ENCODE measurements at regions not wholly inside any gene's neighbourhood (a gene's known extent, or its start where the extent isn't known, plus 50 kb on each side); places are given as distances from the start of the nearest gene placed in this dataset.
A peak's percentile ranks its signal among the peaks of the same experiment; 100 is the strongest.

DNA sequence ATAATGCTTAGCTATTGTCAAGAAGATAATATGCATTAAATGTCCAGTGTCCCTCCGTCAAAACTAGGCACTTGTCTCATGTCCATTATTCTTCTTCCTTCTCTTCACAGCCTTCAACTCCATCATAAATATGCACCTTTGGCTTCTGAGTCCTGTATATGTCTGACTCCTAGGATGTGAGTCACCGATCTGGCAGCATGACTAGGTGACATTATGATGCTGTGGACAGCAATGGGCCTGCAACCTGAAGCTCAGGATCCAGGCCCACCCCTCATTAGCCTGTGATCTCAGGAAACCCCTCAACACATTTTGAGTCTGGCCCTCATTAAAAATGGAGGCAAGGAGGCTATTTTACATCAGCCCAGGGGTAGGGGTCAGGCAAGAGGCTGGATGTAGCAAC, 362.5 kb upstream of the ZMIZ1 start:
- DNase-seq (ENCODE audit: low read depth in 2 of 3, low spot score in 2 of 3) = no peak

DNA sequence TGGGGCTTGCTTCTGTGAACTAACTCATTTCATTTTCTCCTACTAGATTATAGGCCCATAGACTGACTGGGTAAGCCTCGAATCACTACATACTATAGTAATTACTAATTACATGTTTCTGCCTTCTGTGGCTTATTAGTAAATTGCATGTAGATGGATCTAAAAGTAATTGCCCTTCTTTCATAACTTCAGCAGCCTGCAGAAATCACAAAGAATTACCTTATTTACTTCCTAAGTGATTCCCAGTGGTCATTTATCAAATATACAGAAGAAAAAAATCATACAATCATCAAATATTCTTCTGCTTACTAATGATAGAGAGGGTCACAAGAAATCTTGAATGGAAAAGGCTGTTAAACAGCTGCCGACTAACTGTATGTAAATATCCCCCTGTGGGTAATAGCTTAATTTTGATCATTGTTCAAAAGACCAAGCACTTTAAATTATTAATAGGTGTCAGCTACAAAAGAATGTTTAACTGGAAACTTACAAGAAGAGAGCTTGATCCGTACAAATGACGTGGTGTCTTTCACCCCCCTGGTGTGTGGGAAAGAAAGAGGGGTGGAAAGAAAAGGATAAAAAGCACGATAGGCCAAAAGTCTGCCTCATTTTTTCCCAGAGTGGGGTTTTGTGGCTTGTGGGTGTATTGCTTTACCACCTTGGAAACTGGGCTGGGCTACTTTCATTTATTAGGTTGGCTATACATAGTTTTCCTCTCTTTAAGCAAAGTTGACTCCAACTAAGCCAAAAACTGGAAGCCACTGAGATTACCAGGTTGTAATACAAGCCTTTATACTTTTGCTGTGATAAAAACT, 361.8 kb upstream of the ZMIZ1 start:
- no peak for DNase-seq (ENCODE audit: low read depth in 2 of 3, low spot score in 2 of 3)

DNA sequence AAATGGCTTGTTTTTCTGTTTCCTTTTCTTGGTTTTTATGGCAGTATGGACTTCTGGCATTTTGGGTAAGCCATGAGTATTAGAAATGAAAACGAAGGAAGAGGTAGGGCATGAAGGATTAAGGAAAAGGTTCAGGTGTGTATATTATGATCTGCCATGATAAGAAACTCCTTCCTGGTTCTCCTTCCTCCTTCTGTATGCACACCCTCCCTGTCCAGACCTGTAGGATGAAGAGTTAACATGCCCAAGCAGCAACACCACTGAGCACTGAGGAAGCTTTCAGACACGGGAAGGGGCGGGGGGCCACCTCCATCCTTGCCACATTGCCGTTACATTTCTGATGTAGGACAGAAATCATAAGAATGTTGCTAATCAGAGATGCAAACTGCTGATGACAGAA, 361.0 kb upstream of the ZMIZ1 start:
- no peak for DNase-seq (ENCODE audit: low read depth in 2 of 3, low spot score in 2 of 3)

DNA sequence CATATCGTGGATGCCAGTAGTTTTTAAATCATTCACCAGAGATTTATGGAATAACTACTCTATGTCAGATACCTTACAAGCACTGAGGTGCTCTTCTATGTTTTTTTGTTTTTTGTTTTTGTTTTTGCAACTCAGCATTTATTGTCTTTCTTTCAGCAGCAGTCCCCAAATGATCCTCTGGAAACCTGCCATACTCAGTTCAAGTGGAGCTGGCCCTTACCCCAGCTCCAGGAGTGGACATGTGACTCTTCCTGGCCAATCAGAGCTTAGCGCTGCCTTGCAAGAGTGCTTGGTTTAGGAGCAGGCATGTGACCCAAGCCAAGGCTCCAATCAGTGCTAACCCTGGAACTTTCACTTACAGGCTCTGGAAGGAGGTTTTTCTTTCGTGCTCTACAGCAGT, 356.6 kb upstream of the ZMIZ1 start:
- DNase-seq (ENCODE audit: low read depth in 2 of 3, low spot score in 2 of 3) = no peak

DNA sequence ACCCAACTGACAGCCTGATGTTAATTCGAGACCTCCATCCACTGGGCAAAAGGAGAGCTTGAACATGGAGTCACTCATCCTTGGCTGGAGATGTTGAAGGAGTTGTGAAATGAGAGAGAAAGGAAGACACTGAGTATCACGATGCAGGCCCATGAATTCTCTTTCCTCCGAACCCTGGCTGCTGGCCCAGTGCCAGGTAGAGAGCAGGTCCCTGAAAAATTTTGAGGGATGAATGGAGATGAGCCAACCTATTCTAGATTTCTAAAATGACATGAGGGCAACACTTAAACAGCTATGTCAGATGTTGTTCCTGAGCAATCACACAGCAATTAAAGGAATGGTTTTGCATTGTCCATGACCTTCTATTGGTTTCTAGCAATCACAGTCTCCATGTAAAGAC, 355.1 kb upstream of the ZMIZ1 start:
- DNase-seq (ENCODE audit: low read depth in 2 of 3, low spot score in 2 of 3) = no peak

DNA sequence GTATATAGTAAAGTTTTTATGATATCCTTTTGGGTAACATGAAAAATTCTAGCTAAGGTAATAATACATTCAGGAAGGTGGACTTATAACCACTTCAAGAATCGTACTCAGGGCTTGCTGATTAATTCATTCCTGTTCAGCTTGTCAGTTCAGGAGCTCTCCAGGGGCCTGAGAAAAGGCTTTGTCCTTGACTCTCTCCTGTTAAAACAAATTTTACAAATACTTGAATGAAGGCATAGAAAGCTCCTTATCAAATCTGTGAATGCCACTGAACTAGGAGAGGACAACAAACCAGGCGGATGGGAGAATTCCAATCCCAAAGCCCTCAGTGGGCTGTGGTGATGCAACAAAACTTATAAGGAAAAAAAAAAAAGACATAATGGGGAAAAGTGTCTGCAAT, 354.5 kb upstream of the ZMIZ1 start:
- no peak for DNase-seq (ENCODE audit: low read depth in 2 of 3, low spot score in 2 of 3)

DNA sequence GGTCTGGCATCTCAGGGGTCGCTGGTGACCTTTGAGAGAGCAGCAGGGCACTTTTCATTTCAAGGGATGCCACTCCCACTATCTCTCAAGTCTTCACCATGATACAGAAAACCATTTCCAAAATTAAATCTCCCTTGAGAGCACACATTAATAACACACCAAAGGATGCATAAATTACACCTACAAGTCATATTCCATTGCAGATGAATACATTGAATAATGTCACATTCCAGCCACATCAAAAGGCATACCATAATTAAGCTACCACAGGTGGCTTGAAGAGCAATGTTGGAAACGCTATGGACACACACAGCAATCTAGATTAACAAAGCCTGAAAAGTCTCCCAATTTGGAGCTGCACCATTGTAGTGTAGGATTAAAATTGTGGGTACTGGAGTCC, 353.3 kb upstream of the ZMIZ1 start:
- DNase-seq (ENCODE audit: low read depth in 2 of 3, low spot score in 2 of 3) = no peak

DNA sequence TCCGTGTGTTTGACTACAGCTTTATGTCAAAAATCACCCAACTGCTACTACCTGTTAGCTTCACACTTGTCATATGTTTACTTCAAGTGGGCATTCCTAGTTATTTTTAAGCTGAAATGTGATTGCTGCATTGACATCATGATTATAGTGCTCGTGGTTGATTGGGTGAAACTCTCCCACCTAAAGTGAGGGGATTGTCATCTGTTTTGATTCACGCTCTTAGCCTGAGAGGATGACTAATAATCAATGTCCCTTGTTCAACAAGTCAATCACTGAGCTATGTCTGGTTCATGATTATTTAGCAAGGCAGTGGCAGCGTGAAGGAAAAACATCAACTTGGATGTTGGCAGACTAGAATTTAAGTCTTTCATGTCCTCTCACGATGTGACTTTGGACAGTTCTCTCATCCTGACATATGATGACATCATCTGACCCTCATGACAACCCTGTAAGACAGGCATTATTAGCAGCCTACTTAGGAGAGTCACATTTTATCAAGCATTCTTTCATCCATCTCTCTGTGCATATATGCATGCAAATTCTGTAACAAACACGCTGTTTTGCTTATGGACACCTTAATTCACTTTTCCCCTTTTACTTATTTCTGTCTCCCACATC, 352.6 kb upstream of the ZMIZ1 start:
- no peak for DNase-seq (ENCODE audit: low read depth in 2 of 3, low spot score in 2 of 3)

DNA sequence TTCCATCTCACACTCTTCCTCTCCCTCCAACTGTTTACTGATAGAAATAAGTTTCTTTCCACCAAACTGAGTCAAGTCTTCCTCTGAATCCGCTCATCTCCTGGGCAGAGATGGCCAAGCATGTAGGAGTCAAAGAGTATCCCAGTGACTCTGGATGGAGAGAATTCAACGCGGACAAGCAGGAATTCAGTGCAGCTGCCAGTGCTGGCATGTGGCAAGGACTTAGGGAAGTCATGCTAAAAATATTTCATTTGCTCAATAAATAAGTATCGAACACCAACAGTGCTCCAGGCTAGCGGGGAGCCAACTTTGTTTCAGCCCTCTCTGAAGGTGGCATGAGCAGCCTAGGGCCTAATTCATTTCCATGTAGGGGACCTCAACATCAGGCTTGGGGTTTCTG, 351.6 kb upstream of the ZMIZ1 start:
- DNase-seq (ENCODE audit: low read depth in 2 of 3, low spot score in 2 of 3) = no peak

DNA sequence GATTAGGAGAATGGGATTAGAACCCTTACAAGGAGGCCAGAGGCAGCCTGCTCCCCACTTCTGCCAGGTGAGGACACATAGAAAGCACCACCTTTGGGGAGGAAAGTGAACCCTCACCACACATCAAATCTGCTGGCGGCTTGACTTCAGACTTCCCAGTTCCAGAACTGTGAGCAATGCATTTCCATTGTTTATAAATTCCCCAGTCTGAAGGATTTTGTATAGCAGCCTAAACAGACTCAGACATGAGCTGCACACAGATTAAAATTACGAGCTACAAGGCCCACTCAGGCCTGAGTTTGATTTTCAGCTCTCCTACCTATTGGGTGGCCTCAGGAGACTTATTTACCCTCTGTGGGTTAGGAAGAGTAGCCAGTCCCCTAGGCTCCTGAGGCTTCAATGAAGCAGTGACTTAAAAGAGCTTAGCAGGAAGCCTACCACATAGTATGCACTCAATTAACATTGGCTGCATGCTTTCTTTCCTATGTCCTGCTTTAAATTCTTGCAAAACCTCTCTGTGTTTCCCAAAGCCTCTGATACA, 350.7 kb upstream of the ZMIZ1 start:
- DNase-seq (ENCODE audit: low read depth in 2 of 3, low spot score in 2 of 3) = no peak

DNA sequence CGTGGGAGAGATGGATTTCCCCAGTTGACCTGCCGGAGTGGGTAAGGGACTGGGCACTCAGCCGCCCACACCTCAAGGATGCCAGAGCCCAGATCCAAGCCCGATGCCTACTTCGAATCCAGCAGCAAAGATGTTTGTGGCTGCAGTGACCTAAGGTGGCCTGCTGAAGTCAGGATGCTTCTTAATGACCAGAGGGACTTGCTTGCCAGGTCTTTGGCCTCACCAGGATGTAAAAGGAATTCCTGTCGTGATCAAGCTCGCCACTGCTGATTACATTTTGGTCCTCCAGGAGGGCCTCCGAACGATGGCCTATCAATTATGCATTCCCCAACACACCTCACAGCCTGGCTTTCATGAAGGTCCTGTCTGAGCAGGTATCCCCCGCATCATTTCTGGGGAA, 349.5 kb upstream of the ZMIZ1 start:
- no peak for DNase-seq (ENCODE audit: low read depth in 2 of 3, low spot score in 2 of 3)

DNA sequence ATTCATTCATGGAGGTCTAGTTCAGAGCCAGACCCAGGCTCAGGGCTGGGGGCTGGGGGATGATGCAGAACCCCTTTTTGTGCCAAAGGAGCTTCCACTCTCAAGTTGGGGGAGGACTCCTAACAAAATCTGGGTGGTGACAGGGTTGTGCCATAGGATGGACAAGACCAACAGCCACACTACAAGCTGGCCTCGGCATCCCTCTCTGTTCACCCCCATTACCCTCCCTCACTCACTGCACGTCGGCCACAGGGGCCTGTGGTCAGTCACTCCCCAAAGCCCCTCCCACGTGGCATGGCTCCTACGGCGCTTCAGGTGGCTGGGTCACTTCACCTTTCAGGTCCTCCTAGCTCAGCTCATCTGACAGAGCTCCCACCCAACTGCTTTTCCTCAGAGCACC, 348.7 kb upstream of the ZMIZ1 start:
- DNase-seq (ENCODE audit: low read depth in 2 of 3, low spot score in 2 of 3) = no peak

DNA sequence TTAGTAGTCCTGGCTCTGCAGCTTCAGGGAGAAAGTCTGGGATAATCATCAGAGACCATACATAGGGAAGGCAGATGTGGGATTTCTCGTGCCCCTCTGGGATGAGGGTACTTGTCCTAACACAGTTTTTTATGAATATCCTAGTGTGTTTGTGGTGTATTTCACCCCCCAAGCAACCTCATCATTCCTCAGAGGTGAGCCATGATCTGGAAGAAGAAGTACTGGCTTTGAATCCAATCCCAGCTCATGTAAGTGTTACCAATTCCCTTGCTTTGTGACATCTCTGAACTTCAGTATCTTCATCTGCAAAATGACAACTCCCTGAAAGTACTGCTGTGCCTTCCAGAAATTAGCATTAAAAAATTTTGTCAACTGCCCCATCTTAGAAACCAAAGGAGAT, 347.5 kb upstream of the ZMIZ1 start:
- DNase-seq (ENCODE audit: low read depth in 2 of 3, low spot score in 2 of 3) = no peak

DNA sequence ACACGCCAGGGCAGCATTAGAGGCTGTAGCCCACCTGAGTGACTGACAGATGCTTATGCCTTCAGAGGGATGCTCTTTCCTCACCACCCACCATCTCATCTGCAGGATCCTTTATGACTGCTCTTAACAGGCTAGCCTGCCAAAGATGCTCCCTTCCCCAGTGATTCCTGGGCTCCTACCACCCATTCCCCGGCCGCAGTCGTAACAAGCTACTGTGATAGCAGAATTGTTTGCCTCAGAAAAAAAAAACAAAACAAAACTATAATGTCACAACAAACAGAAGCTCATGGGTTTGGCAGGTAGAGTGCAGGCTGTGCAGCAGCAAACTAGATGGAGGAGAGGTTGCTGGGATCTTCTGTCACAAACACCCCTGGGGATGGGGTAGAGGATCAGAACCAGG, 343.9 kb upstream of the ZMIZ1 start:
- DNase-seq (ENCODE audit: low read depth in 2 of 3, low spot score in 2 of 3) = no peak

DNA sequence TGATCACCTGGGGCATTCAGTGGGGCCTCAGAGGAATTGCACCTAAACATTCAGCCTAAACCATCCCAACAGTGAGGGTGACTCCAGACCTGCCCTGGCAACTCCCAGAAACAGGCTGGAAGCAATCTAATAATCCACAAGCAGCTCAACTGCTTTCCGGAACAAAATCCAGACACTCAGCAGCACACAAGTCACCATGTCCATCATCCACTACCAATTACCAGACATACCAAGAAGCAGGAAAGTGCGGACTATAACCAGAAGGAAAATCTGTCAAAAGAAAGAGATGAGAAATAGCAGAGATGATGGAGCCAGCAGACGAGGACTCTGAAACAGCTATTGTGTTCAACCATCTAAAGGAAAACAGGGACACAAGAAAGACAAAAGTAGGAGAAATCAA, 342.6 kb upstream of the ZMIZ1 start:
- DNase-seq (ENCODE audit: low read depth in 2 of 3, low spot score in 2 of 3) = no peak

DNA sequence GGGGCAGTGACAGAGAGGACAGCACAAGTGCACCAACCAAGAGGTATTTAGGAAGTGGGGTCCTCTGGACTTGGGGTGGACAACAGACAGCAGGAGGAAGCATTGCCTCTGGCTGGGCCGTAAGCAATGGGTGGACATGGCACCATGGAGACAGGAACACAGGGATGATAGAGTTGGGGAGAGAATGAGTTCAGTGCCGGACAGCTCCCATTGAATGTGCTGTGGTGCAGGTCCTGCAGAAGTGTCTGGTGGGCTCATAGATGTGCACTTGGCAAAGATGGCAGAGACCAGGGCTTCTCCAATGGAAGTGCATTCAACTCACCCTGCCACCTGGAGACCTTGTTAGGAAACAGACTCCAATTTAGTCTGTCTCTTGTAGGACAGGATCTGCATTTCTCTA, 341.5 kb upstream of the ZMIZ1 start:
- no peak for DNase-seq (ENCODE audit: low read depth in 2 of 3, low spot score in 2 of 3)

DNA sequence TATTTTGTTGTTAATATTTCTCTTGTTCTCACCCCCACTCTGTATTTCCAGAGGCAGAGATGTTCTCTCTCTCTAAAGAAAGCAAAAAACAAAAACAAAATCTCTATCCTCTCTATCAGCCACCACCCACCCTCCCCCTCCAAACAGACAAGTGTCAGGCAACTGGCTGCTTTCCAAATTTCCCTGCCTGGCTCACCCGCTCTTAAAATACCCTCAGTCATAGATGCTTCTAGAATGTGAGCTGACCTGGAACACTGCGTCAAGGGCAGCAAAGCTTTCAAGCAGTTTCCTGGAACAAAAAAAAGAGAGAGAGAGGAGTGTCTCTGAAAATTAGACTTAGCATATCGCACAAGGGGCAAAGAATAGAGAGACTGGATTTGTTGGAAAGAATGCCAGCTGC, 341.0 kb upstream of the ZMIZ1 start:
- DNase-seq (ENCODE audit: low read depth in 2 of 3, low spot score in 2 of 3) = no peak

DNA sequence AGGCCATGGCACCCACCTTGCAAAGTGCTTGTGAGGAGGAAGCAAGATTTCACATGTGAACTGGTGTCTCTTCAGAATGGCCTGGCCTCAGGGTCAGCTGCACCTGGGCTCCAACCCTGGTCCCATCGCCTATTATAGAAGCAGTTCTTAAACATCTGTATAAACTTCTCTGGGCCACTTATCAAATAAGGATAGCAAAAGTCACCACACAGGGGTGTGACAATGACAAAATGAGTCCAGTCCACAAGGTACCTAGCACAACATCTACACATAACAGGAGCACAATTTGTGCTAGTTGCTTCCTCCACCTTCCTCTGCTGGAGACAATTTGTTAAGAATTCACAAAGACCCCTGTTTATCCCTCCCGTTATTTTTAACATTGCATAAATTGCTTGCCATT, 340.6 kb upstream of the ZMIZ1 start:
- no peak for DNase-seq (ENCODE audit: low read depth in 2 of 3, low spot score in 2 of 3)

DNA sequence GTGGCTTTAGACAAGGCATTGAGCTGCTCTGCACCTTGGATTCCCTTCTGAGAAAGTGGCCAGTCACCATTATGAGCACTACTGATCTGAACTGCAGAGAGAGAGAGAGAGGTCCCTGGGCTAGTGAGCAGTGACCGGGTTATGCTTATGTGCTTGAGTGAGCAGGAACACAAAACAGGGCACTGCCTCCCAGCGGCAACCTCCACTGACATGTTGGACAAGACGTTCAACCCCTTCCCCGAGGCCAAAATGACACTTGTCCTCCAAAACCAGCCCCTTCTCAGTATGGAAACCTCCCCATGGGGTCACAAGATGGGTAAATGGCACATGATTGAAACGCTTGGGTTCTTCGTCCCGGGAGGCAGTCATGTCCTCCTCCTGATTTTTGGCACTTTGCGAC, 339.4 kb upstream of the ZMIZ1 start:
- no peak for DNase-seq (ENCODE audit: low read depth in 2 of 3, low spot score in 2 of 3)

DNA sequence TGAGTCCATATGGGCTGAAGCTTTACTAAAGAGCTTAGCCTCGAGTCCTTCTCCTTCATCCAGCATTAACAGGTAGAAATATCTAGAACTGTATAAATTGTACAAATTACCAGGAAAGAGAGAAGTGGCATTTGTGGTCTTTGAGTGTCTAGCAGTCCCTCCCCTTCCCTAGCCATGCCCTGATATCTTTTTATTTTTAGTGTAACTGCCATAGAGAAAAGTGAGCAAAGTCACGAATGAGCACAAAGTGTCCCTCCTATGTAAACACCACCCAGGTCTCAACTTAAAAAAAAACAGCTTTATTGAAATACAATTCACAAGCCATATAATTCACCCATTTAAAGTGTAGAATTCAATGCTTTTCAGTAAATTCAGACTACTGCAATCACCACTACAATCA, 339.0 kb upstream of the ZMIZ1 start:
- peak in 1 of 3 donors; percentile 22 for DNase-seq (ENCODE audit: low read depth in 2 of 3, low spot score in 2 of 3)

DNA sequence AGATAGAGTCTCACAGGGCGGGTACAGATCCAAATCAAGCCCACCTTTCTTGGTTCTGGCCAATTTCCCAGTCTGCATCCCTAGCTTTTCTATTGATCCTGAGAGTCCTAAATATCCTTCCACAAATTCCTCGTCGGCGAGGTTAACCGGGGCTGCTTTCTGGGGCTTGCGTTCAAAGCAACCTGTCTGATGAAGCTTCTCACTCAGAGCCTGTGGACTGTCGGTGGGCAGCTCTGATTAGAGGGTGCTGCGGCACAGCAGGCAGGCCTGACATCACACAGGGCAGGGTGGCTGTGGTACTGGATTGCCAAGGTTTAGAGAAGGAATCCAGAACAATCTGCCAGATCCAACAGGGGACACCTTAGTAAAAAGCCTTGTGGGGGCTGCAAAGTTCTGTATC, 338.0 kb upstream of the ZMIZ1 start:
- no peak for DNase-seq (ENCODE audit: low read depth in 2 of 3, low spot score in 2 of 3)

DNA sequence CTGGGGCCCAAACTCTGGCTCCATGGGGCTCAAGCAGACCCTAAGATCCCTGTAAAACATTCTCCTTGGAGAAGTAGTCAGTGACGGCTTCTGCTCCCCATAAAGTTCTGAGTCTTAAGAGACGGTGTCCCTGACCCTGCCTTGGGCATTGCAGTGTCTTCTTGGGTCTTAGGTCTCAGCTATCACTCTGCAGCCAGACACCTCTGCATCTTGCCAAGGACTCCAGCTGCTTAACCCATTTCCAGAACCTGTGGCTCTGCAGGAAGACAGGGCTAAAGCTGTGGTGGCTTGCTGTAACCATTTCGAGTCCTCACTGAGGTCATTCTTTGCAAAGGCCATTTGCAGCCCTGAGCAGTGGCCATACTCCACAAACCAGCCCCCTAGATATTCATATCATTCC, 337.1 kb upstream of the ZMIZ1 start:
- DNase-seq (ENCODE audit: low read depth in 2 of 3, low spot score in 2 of 3) = no peak

All from hematopoietic multipotent progenitor cell (in vitro differentiated cells).